Stimulated activated CD4-positive, alpha-beta T cell treated with anti-CD3 and anti-CD28 coated beads, Interleukin-4, amount 100 ng/mL, for 48 hours (primary cell): ENCODE measurements at regions not wholly inside any gene's neighbourhood (a gene's known extent, or its start where the extent isn't known, plus 50 kb on each side); places are given as distances from the start of the nearest gene placed in this dataset.
"Not testable (repeated sequence)": the region's sequence is repeated elsewhere in the genome, so short reads cannot be mapped to it uniquely, and the experiment has no call there.

ENCODE experiments used
- DNase-seq, 2 donors: peaks; one replicate each; pipeline ENCODE4 v3.0.0-alpha.2; 2020; ENCODE audit warnings: low read depth in 2 of 2

- no peak for DNase-seq
These were observed 62.0 kb upstream of the SPTLC3 start for GRCh38 chr20:12946789-12947188.

GRCh38 chr20:12947691-12948090 lies 61.1 kb upstream of the SPTLC3 start:
- DNase-seq: no peak

- DNase-seq: no peak
These were observed 59.3 kb upstream of the SPTLC3 start for GRCh38 chr20:12949429-12949980.

GRCh38 chr20:12954254-12954653 lies 54.5 kb upstream of the SPTLC3 start:
- not testable (repeated sequence) for DNase-seq

GRCh38 chr20:12955611-12956010 lies 53.2 kb upstream of the SPTLC3 start:
- DNase-seq: no peak

GRCh38 chr20:12956303-12956702 lies 52.5 kb upstream of the SPTLC3 start:
- DNase-seq: no peak

- no peak for DNase-seq
These were observed 50.8 kb upstream of the SPTLC3 start for GRCh38 chr20:12957968-12958367.
